ENCODE measurements at regions not wholly inside any gene's neighbourhood (a gene's known extent, or its start where the extent isn't known, plus 50 kb on each side); places are given as distances from the start of the nearest gene placed in this dataset.

DNA sequence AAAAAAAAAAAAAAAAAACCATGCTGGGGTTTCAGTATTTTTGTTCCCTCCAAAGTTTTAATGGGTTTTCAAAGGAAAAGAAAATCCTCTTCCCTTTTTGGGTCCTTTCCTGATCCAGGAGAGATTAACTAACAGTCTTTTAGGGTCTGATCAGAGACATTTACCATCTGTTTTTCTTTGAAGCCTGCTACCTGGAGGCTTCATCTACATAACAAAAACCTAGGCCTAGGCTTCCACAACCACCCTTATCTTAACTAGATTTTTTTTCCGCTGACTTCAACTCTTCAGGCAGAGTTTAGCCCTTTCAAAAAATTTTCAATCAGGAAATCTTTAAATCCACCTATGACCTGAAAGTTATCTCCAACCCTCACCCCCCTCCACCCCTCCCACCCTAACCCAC is 154.7 kb downstream of the MBD2 start:
- TF ChIP-seq, protein P1, sequence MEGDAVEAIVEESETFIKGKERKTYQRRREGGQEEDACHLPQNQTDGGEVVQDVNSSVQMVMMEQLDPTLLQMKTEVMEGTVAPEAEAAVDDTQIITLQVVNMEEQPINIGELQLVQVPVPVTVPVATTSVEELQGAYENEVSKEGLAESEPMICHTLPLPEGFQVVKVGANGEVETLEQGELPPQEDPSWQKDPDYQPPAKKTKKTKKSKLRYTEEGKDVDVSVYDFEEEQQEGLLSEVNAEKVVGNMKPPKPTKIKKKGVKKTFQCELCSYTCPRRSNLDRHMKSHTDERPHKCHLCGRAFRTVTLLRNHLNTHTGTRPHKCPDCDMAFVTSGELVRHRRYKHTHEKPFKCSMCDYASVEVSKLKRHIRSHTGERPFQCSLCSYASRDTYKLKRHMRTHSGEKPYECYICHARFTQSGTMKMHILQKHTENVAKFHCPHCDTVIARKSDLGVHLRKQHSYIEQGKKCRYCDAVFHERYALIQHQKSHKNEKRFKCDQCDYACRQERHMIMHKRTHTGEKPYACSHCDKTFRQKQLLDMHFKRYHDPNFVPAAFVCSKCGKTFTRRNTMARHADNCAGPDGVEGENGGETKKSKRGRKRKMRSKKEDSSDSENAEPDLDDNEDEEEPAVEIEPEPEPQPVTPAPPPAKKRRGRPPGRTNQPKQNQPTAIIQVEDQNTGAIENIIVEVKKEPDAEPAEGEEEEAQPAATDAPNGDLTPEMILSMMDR (conservative IDR thresholded peaks at IDR 0.05 in 1 of 2, IDR thresholded peaks at IDR 0.05 in 1 of 2; ENCODE audit: low read depth in 1 of 2, low read length in 2 of 2), result no peak
- no peak for TF ChIP-seq EZH2 (IDR thresholded peaks at IDR 0.05; ENCODE audit: low read length, missing control alignments)

Measured in fibroblast of lung (primary cell).